Body of pancreas (tissue), 4 donors: ENCODE measurements at regions not wholly inside any gene's neighbourhood (a gene's known extent, or its start where the extent isn't known, plus 50 kb on each side); places are given as distances from the start of the nearest gene placed in this dataset.
A peak's percentile ranks its signal among the peaks of the same experiment; 100 is the strongest.

Experiments
- ATAC-seq: fragments of 150-250 bp; one replicate; pipeline ENCODE4 v1.9.1; 2016
- DNase-seq, 4 donors: peaks; one replicate each; pipeline ENCODE4 v3.0.0-alpha.2; 2019
- H3K27ac ChIP-seq, 4 donors: fragments of 200-600 bp; sonication (generic); 1 replicate in 3 of 4; 2 replicates in 1 of 4; pipeline versions ENCODE4 v1.5.1 to v1.6.1; 2016 to 2019; ENCODE audit warnings: mild to moderate bottlenecking in 1 of 4, mixed read lengths in 1 of 4, moderate library complexity in 1 of 4
- H3K27me3 ChIP-seq, 2 donors: fragments of 200-600 bp; sonication (generic); one replicate each; pipeline ENCODE4 v1.6.0; 2016; ENCODE audit warnings: mild to moderate bottlenecking in 1 of 2
- H3K36me3 ChIP-seq, 2 donors: fragments of 200-600 bp; sonication (generic); replicated peaks in 1 of 2; 2 replicates each; pipeline ENCODE4 v1.5.1; 2016; ENCODE audit warnings: low read depth in 2 of 2; ENCODE audit not compliant: insufficient read depth in 1 of 2
- H3K4me1 ChIP-seq: fragments of 200-600 bp; sonication (generic); one replicate; pipeline ENCODE4 v1.6.0; 2016
- H3K4me3 ChIP-seq, 2 donors: fragments of 200-600 bp; sonication (generic); 1 replicate in 1 of 2; 2 replicates in 1 of 2; pipeline ENCODE4 v1.5.1; 2016 to 2019
- H3K9me3 ChIP-seq, 3 donors: fragments of 200-600 bp; sonication (generic); 1 replicate in 2 of 3; 2 replicates in 1 of 3; pipeline ENCODE4 v1.5.1; 2016
- CTCF ChIP-seq, 7 experiments: fragments of 450-650 bp in 4 of 7; fragments of 200-600 bp in 3 of 7; sonication (generic) in 3 of 7; IDR thresholded peaks; one replicate each; pipeline ENCODE4 v1.5.1; 2016 to 2019; ENCODE audit warnings: antibody characterized with exemption in 7 of 7
- POLR2A ChIP-seq, 3 donors: fragments of 450-650 bp; IDR thresholded peaks; one replicate each; pipeline ENCODE4 v1.6.1; 2016; ENCODE audit warnings: antibody characterized with exemption in 3 of 3, mild to moderate bottlenecking in 2 of 3
- WGBS, 2 donors: methylation state at CpG; one replicate each; pipeline ENCODE4 v1.1.5; 2017; 5-methylcytosine and 5-hydroxymethylcytosine counted together
- intact Hi-C: fragments of 100-400 bp; cut with DNase I; formaldehyde crosslinking; loops from one replicate; pipeline ENCODE4 v1.15.1; 2023

DNA sequence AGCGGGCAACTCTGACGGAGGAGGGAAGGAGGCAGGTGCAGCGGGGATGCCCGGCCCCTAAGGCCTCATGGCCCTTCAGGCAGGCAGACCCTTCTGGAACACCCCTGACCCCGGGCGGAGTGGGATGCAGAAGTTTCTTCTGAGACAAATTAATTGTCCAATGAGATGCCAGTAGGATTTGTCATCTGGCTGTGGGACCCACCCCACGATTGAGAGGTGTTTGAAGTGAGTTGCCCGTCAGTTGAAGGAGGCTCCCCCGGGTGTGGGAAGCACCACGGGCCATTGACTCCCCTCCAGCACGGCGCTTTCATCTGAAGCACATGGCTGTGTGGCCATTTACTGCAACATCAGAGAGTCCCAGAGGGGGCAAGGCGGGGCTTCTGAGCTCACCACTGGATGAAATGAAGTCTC is 527.8 kb downstream of the BRD1 start:
- TF ChIP-seq CTCF (IDR thresholded peaks at IDR 0.05) (no peak), POLR2A (IDR thresholded peaks at IDR 0.05) (no peak)
- peak in 1 of 4 donors; percentile 6 for DNase-seq
- intact Hi-C loops: loop anchor here (5.0 to 10.0 kb wide), 2 partner anchors 253 to 715 kb away; no protein-coding TSS in a partner anchor
- H3K4me3 ChIP-seq: no peak overlapping the region
- peaks cover 0 to under 1% of the 10 kb centered on the region in 2 donors for H3K27me3 ChIP-seq
- no peak overlapping the region for H3K27ac ChIP-seq
- ATAC-seq: no peak
- WGBS, 2 donors: 71 to 75% methylated on average over 11 to 13 of the region's 13 CpGs
- H3K4me1 ChIP-seq: peaks cover 2% of the 10 kb centered on the region
- H3K9me3 ChIP-seq: no peaks in the 10 kb centered on the region
- no peaks in the 10 kb centered on the region for H3K36me3 ChIP-seq

GRCh38 chr22:49298834-49299750 is 528.6 kb downstream of the BRD1 start:
- intact Hi-C loops: no loop called here
- WGBS, 2 donors: 77% methylated on average over 30 to 34 of the region's 34 CpGs
- DNase-seq (no peak), ATAC-seq (no peak)
- no peak overlapping the region for H3K4me3 ChIP-seq
- H3K4me1 ChIP-seq: no peaks in the 10 kb centered on the region
- no peaks in the 10 kb centered on the region for H3K9me3 ChIP-seq
- H3K27me3 ChIP-seq: no peaks in the 10 kb centered on the region
- TF ChIP-seq POLR2A (IDR thresholded peaks at IDR 0.05) (no peak), CTCF (IDR thresholded peaks at IDR 0.05) (no peak)
- no peak overlapping the region for H3K27ac ChIP-seq
- no peaks in the 10 kb centered on the region for H3K36me3 ChIP-seq

DNA sequence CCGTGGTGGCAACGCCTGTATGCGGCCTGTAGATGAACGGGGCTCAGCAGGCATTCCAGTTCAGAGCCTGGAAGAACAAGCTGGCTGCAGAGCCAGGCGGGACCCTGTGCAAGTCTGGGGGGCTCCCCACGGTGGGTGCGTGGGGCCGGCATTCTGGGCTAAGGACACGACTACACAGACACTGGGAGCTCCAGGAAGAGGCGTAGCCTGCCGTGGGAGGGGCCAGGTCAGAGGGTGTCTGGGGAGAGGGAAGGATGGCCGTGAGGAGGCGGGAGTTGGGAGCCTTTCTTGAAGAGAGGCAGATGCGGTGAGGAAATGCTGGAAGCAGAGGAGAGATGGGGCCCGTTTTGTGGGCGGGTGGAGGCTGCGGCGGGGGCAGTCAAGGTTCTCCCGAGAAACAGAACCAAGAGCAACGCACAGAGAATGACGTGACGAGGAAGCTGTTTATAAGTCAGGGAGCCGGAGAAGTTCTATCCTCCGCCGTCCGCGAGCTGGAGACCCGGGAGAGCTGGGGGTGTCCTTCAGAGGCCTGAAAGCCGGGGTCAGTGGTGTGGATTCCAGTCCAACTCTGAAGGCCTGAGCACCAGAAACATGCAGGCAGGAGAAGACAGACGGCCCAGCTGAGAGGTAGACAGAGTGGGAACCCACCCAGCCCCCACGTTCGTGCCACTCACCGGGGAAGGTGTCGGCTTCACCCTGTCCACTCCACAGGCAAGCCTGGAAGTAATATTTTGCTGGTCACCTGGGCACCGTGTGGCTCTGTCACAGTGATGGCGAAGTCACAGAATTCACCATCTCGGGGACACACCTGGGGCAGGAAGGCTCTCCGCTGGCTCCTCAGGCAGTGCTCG is 529.6 kb downstream of the BRD1 start:
- intact Hi-C loops: no loop called here
- H3K36me3 ChIP-seq: no peaks in the 10 kb centered on the region
- ATAC-seq (no peak), DNase-seq (no peak)
- H3K27ac ChIP-seq: no peak overlapping the region
- no peaks in the 10 kb centered on the region for H3K27me3 ChIP-seq
- WGBS, 2 donors: 63 to 68% methylated on average over 37 to 39 of the region's 39 CpGs
- H3K4me1 ChIP-seq: no peaks in the 10 kb centered on the region
- no peaks in the 10 kb centered on the region for H3K9me3 ChIP-seq
- TF ChIP-seq CTCF (IDR thresholded peaks at IDR 0.05) (no peak), POLR2A (IDR thresholded peaks at IDR 0.05) (no peak)
- H3K4me3 ChIP-seq: no peak overlapping the region

- Histone ChIP-seq H3K27me3 (no peaks in the 10 kb centered on the region), H3K27ac (no peak overlapping the region), H3K4me1 (no peaks in the 10 kb centered on the region), H3K36me3 (no peaks in the 10 kb centered on the region), H3K4me3 (no peak overlapping the region), H3K9me3 (no peaks in the 10 kb centered on the region)
- no peak for DNase-seq
- TF ChIP-seq POLR2A (IDR thresholded peaks at IDR 0.05) (no peak), CTCF (IDR thresholded peaks at IDR 0.05) (no peak)
- intact Hi-C loops: no loop called here
- 55 to 68% methylated on average over 6 to 27 of the region's 27 CpGs for WGBS, 2 donors
- ATAC-seq: no peak
These were observed 530.3 kb downstream of the BRD1 start for GRCh38 chr22:49297286-49297870.
